Activated CD4-positive, alpha-beta T cell treated with anti-CD3 and anti-CD28 coated beads for 36 hours (primary cell): ENCODE measurements at regions not wholly inside any gene's neighbourhood (a gene's known extent, or its start where the extent isn't known, plus 50 kb on each side); places are given as distances from the start of the nearest gene placed in this dataset.
"Not testable (repeated sequence)": the region's sequence is repeated elsewhere in the genome, so short reads cannot be mapped to it uniquely, and the experiment has no call there.

Source experiments
- ATAC-seq: fragments of 200-7000 bp; cut with Tn5 transposase; one replicate; pipeline ENCODE4 v1.10.0; 2021; ENCODE audit warnings: mild to moderate bottlenecking, moderate library complexity
- CTCF ChIA-PET: fragments of 350-600 bp; sonication (Branson Sonifier 250); formaldehyde crosslinking; loops from one replicate; lab custom pipeline; 2021; ENCODE audit warnings: antibody characterized with exemption; lab: Charles Lee
- POLR2A ChIA-PET: fragments of 350-600 bp; sonication (Branson Sonifier 250); formaldehyde crosslinking; loops from one replicate; lab custom pipeline; 2021; ENCODE audit warnings: antibody characterized with exemption, inconsistent platforms; lab: Charles Lee
- DNase-seq: peaks from one replicate; pipeline ENCODE4 v3.0.0-alpha.2; 2020
- H3K27ac Mint-ChIP-seq: one replicate; pipeline ENCODE4 v1.8.0; 2021; ENCODE audit warnings: mixed read lengths
- H3K27me3 Mint-ChIP-seq: one replicate; pipeline ENCODE4 v1.8.0; 2021; ENCODE audit warnings: mixed read lengths
- H3K36me3 Mint-ChIP-seq: one replicate; pipeline ENCODE4 v1.8.0; 2021; ENCODE audit warnings: low read depth, mixed read lengths
- H3K4me1 Mint-ChIP-seq: one replicate; pipeline ENCODE4 v1.8.0; 2021; ENCODE audit warnings: mixed read lengths
- H3K4me3 Mint-ChIP-seq: one replicate; pipeline ENCODE4 v1.8.0; 2021; ENCODE audit warnings: mild to moderate bottlenecking, moderate library complexity, mixed read lengths
- H3K9me3 Mint-ChIP-seq: one replicate; pipeline ENCODE4 v1.8.0; 2021; ENCODE audit warnings: low read depth, mixed read lengths
- intact Hi-C, 2 experiments: fragments of 100-400 bp; cut with DNase I in 1 of 2; cut with micrococcal nuclease in 1 of 2; formaldehyde crosslinking; loops; one replicate each; pipeline versions ENCODE4 v1.14.2 to v1.15.1; 2022 to 2024; cut with DNase I, micrococcal nuclease

- Mint-ChIP-seq H3K9me3 (no peaks in the 10 kb centered on the region), H3K27me3 (peaks cover 3% of the 10 kb centered on the region), H3K4me3 (no peak overlapping the region), H3K36me3 (no peaks in the 10 kb centered on the region), H3K4me1 (no peaks in the 10 kb centered on the region), H3K27ac (no peak overlapping the region)
- ATAC-seq = no peak
- CTCF ChIA-PET = interaction anchor here (0.6 kb wide), 1 partner anchor 952 kb away, joined by 3 read pairs; no protein-coding TSS in a partner anchor
- POLR2A ChIA-PET = interaction anchor here (0.7 kb wide), 1 partner anchor 526 kb away, joined by 4 read pairs; no protein-coding TSS in a partner anchor
- no peak for DNase-seq
- intact Hi-C loops = no loop called here
Observed at GRCh38 chr22:48414651-48415050, 1413.0 kb downstream of the BRD1 start.

DNA sequence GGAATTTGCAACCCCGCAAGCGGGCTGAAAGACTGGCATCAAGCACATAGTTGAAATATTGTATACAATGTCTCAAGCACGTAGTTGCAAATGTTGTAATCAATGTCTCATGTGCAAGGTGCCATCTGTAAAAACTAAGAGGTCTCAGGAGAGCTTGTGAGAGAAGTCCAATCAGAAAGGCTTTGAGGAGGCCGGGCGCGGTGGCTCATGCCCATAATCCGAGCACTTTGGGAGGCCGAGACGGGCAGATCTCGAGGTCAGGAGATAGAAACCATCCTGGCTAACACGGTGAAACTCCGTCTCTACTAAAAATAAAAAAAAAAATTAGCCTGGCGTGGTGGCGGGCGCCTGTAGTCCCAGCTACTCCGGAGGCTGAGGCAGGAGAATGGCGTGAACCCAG is 1414.7 kb downstream of the BRD1 start:
- ATAC-seq, H3K36me3 Mint-ChIP-seq, DNase-seq, H3K4me1 Mint-ChIP-seq, H3K27me3 Mint-ChIP-seq, POLR2A ChIA-PET, H3K4me3 Mint-ChIP-seq, intact Hi-C loops, H3K9me3 Mint-ChIP-seq, CTCF ChIA-PET, H3K27ac Mint-ChIP-seq: not testable (repeated sequence)

- Mint-ChIP-seq H3K4me3 (no peak overlapping the region), H3K27me3 (no peaks in the 10 kb centered on the region)
Observed at GRCh38 chr22:48410536-48410935, 1417.1 kb downstream of the BRD1 start.

DNA sequence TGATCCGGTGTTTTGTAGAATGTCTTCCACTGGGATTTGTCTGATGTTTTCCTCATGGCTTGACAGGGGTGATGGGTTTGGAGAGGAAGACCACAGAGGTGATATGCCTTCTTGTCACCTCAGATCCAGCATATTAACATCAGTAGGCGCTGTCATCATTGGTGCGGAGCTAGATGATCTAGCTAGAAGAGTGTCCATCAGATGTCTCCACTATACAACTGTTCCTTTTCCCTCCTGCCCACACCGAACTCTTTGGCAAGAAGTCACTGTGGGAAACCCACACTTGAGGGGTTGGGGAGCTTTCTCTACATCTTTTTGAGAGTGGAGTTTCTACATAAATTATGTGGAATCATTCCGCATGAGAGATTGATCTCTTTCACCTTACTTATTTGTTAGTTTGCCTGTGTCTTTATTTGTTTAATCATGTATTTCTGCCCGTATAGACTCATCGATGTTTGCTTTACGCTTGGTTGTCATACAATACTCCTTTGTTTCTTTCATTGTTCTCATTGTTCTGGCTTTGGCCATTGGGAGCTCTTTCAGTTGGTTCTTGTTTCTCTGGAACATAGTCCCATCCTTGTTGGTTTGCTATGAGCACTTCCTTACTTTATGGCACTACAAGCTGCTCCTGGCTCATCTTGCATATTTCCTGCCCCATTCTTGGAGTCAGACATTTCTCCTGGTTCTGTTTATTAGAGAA is 1420.3 kb downstream of the BRD1 start:
- Mint-ChIP-seq H3K4me1 (no peaks in the 10 kb centered on the region), H3K36me3 (no peaks in the 10 kb centered on the region), H3K4me3 (no peak overlapping the region), H3K27ac (no peak overlapping the region), H3K9me3 (peaks cover 2% of the 10 kb centered on the region), H3K27me3 (no peaks in the 10 kb centered on the region)
- ATAC-seq (no peak), DNase-seq (no peak)
- ChIA-PET POLR2A (no interaction called here), CTCF (no interaction called here)
- intact Hi-C loops = no loop called here

More at GRCh38 chr22:48410536-48410935, 1417.1 kb downstream of the BRD1 start:
- ATAC-seq (no peak), DNase-seq (no peak)
- H3K4me1 Mint-ChIP-seq = no peaks in the 10 kb centered on the region
- intact Hi-C loops = no loop called here
- H3K27ac Mint-ChIP-seq = no peak overlapping the region
- H3K36me3 Mint-ChIP-seq = no peaks in the 10 kb centered on the region
- CTCF ChIA-PET = no interaction called here
- H3K9me3 Mint-ChIP-seq = peaks cover 2% of the 10 kb centered on the region
- POLR2A ChIA-PET = no interaction called here

DNA sequence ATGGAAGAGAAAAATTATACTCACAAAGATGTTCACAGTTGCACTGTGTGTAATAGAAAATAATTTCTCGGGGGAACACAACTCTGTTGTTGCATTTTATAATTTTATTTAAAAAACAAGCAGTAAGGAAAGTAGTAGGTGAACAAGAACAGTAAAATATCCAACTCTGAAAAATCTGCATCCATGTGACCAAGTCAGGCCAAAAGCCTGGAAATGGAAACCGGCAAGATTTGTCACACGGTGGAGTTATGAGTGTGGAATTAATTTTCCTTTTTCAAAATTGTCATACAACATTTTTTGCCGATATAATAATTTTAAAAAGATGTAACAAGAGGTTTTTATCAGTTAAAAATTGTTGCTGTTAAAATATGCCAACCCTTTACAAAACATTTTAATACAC is 1421.5 kb downstream of the BRD1 start:
- intact Hi-C loops = no loop called here

GRCh38 chr22:48405741-48406140 is 1421.9 kb downstream of the BRD1 start:
- intact Hi-C loops = no loop called here
- no peaks in the 10 kb centered on the region for H3K4me1 Mint-ChIP-seq
- H3K27ac Mint-ChIP-seq = no peak overlapping the region
- CTCF ChIA-PET = no interaction called here
- ATAC-seq = no peak
- POLR2A ChIA-PET = no interaction called here
- H3K4me3 Mint-ChIP-seq = no peak overlapping the region
- DNase-seq = no peak
- peaks cover 2% of the 10 kb centered on the region for H3K9me3 Mint-ChIP-seq
- H3K27me3 Mint-ChIP-seq = no peaks in the 10 kb centered on the region
- no peaks in the 10 kb centered on the region for H3K36me3 Mint-ChIP-seq

More for the DNA sequence above, 1421.5 kb downstream of the BRD1 start:
- Mint-ChIP-seq H3K9me3 (peaks cover 2% of the 10 kb centered on the region), H3K27me3 (no peaks in the 10 kb centered on the region), H3K4me3 (no peak overlapping the region), H3K27ac (no peak overlapping the region), H3K36me3 (no peaks in the 10 kb centered on the region), H3K4me1 (no peaks in the 10 kb centered on the region)
- ChIA-PET CTCF (no interaction called here), POLR2A (no interaction called here)
- DNase-seq (no peak), ATAC-seq (no peak)

- intact Hi-C loops = no loop called here
- Mint-ChIP-seq H3K4me3 (no peak overlapping the region), H3K9me3 (peaks cover 2% of the 10 kb centered on the region), H3K27ac (no peak overlapping the region), H3K27me3 (no peaks in the 10 kb centered on the region), H3K36me3 (no peaks in the 10 kb centered on the region), H3K4me1 (no peaks in the 10 kb centered on the region)
- ChIA-PET POLR2A (no interaction called here), CTCF (no interaction called here)
- ATAC-seq (no peak), DNase-seq (no peak)
Observed at GRCh38 chr22:48404801-48405447, 1422.7 kb downstream of the BRD1 start.

GRCh38 chr22:48403521-48404403 is 1423.9 kb downstream of the BRD1 start:
- ChIA-PET CTCF (no interaction called here), POLR2A (interaction anchor here (0.6 kb wide), 1 partner anchor 22 kb away, joined by 3 read pairs; no protein-coding TSS in a partner anchor)
- Mint-ChIP-seq H3K9me3 (peaks cover 2% of the 10 kb centered on the region), H3K36me3 (no peaks in the 10 kb centered on the region), H3K4me3 (no peak overlapping the region), H3K4me1 (no peaks in the 10 kb centered on the region), H3K27ac (no peak overlapping the region), H3K27me3 (peaks cover 5% of the 10 kb centered on the region)
- no peak for DNase-seq
- ATAC-seq = no peak
- intact Hi-C loops = no loop called here

DNA sequence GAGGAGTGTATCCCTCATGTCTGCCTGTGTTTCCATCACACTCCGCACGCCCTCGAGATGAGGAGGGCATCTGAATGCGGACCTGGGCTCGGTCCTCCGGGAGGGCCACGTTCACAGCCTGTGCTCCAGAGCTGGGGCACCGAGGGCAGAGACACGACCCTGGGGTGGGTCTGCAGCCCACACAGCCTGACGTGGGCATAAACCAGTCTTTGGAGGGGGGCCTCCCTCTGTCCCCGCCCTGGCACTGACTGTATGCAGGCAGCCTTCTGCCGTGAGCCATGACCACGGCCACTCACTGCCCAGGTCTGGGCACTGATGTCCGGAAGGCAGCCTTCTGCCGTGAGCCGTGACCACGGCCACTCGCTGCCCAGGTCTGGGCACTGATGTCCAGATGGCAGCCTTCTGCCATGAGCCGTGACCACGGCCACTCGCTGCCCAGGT is 1425.1 kb downstream of the BRD1 start:
- Mint-ChIP-seq H3K27ac (no peak overlapping the region), H3K4me1 (no peaks in the 10 kb centered on the region), H3K9me3 (peaks cover 2% of the 10 kb centered on the region), H3K27me3 (peaks cover 5% of the 10 kb centered on the region), H3K4me3 (no peak overlapping the region), H3K36me3 (no peaks in the 10 kb centered on the region)
- DNase-seq = no peak
- ChIA-PET POLR2A (no interaction called here), CTCF (no interaction called here)
- intact Hi-C loops = no loop called here
- ATAC-seq = no peak

DNA sequence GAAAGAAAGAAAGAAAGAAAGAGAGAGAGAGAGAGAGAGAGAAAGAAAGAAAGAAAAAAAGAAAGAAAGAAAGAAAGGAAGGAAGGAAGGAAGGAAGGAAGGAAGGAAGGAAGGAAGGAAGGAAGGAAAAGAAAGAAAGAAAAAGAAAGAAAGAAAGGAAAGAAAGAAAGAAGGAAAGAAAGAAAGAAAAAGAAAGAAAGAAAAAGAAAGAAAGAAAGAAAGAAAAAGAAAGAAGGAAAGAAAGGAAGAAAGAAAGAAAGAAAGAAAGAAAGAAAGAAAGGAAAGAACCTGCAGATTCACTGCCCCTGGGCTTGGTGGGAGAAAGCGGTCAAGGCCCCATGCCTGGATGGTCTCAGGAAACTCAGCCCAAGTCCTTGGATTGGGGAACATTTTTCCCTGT is 1426.2 kb downstream of the BRD1 start:
- POLR2A ChIA-PET, H3K27me3 Mint-ChIP-seq, ATAC-seq: not testable (repeated sequence)

DNA sequence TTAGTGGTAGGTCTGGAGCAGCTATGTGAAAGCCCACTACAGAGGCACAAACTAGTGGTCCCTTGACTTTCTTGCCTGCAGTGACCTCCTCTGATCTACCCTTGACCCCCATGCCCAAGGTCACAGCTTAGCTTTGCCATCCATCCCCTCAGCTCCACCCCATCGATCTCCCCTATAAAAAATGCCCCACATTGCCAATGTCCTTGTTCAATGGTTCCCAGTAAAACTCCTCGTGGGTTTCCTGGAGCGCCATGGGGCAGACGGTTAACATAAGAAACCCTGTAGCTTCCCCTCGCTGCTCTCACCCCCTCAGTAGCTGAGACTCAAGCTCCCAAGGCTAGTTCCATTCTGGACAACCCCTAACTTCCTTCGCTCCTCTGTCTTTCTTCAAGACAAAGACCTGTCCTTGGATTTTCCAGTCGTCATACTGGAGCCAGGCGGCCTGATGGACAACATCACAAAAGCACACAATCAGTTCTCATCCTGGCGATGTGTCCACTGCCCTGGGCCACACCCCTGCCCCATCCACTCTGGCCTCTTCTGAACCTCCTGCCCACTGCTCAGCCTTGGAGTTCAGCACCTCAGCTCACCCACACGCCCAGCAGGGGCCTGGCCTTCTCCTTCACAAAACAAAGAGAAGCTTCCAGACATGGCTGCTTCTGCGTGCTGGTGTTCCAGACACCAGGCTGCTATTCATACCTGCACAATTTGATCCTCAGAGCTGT is 1429.3 kb downstream of the BRD1 start:
- no peak for ATAC-seq
- Mint-ChIP-seq H3K27ac (no peak overlapping the region), H3K4me3 (no peak overlapping the region), H3K36me3 (no peaks in the 10 kb centered on the region), H3K27me3 (peaks cover 5% of the 10 kb centered on the region), H3K4me1 (no peaks in the 10 kb centered on the region), H3K9me3 (no peaks in the 10 kb centered on the region)
- intact Hi-C loops = no loop called here
- POLR2A ChIA-PET = no interaction called here
- CTCF ChIA-PET = no interaction called here
- DNase-seq = no peak

More for the DNA sequence above, 1426.2 kb downstream of the BRD1 start:
- H3K36me3 Mint-ChIP-seq, H3K4me1 Mint-ChIP-seq, DNase-seq, H3K4me3 Mint-ChIP-seq, H3K9me3 Mint-ChIP-seq, H3K27ac Mint-ChIP-seq, intact Hi-C loops, CTCF ChIA-PET: not testable (repeated sequence)
